Neural progenitor cell (in vitro differentiated cells): ENCODE measurements at regions not wholly inside any gene's neighbourhood (a gene's known extent, or its start where the extent isn't known, plus 50 kb on each side); places are given as distances from the start of the nearest gene placed in this dataset.

Experiments
- CTCF ChIP-seq: fragments of 200-600 bp; sonication (generic); IDR thresholded peaks from 2 replicates; pipeline ENCODE4 v1.5.1; 2017; ENCODE audit warnings: antibody characterized with exemption, mild to moderate bottlenecking
- EZH2 ChIP-seq: fragments of 200-600 bp; sonication (generic); IDR thresholded peaks from 2 replicates; pipeline ENCODE4 v1.6.1; 2017; ENCODE audit warnings: antibody characterized with exemption, mild to moderate bottlenecking, moderate library complexity

DNA sequence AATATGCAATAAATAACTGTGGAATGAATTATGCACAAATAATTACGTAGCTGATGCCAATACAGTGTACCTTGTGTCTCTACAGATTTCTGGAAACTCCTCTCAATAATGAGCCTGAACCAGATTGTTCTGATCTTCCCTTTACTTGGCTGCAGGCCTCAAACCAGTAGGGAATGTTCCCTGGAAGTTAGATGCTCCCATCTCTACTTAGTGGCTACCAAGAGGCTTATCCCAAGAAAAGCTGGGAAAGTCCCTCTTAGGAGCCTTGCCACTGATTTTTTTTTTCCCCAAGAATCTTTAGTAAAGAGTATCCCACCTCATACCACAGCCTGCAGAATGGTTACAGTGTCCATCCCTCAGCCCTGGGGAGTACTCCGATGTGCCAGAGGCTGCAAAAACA is 702.1 kb downstream of the RFPL4B start:
- TF ChIP-seq CTCF: no peak
- no peak for TF ChIP-seq EZH2
